ENCODE measurements at regions not wholly inside any gene's neighbourhood (a gene's known extent, or its start where the extent isn't known, plus 50 kb on each side); places are given as distances from the start of the nearest gene placed in this dataset.

DNA sequence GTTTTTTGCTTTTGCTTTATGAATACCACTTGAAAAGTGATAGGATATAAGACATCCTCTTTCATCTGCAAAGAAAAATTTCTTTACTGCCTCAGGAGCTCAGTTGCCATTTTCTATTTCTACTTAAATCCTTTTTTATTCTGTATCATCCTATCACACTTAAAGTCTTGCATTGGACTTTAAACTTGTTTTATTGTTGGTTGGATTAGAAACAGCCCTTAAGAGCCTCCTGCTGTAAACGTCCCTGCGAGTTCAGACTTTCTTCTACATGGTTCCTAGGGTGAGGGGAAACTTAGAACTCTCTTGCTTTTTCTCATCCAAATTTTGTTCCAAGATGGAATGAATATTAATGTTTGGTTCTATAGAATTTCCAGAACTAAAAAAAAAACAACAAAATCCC is 234.3 kb downstream of the JRKL start:
- H3K4me2 ChIP-seq (ENCODE audit: low read depth, low read length) = no peak overlapping the region
- dilution Hi-C loops (cut with HindIII; ENCODE audit: low sequenced_read_pairs, unreplicated experiment) = no loop called here

More for the DNA sequence above, 234.3 kb downstream of the JRKL start:
- Histone ChIP-seq H3K9ac (ENCODE audit: low read depth, low read length) (no peak overlapping the region), H4K20me1 (ENCODE audit: insufficient read depth, low read length) (no peaks in the 10 kb centered on the region), H3K4me3 (ENCODE audit: insufficient read depth, low read depth, low read length) (no peak overlapping the region), H2BK20ac (ENCODE audit: low read depth, low read length) (no peak overlapping the region), H2AK5ac (ENCODE audit: low read depth, low read length) (no peak overlapping the region), H3K4ac (ENCODE audit: low read depth, low read length) (no peak overlapping the region), H3K18ac (ENCODE audit: low read depth, low read length) (no peak overlapping the region), H2AFZ (replicated peaks; ENCODE audit: low read length, poor library complexity) (no peak overlapping the region), H3K23ac (ENCODE audit: low read depth, low read length) (no peak overlapping the region), H3K79me1 (ENCODE audit: low read depth in 1 of 2, low read length in 2 of 2) (no peaks in the 10 kb centered on the region), H3K9me1 (ENCODE audit: insufficient read depth, low read length) (no peaks in the 10 kb centered on the region), H3K27me3 (ENCODE audit: control insufficient read depth, insufficient read depth, low read length) (no peaks in the 10 kb centered on the region), H3K14ac (replicated peaks; ENCODE audit: low read depth, low read length) (no peak overlapping the region), H3K27ac (ENCODE audit: insufficient read depth, low read length) (no peak overlapping the region), H3K9me3 (ENCODE audit: control insufficient read depth, insufficient read depth, low read length) (no peaks in the 10 kb centered on the region), H3K4me1 (ENCODE audit: control insufficient read depth, insufficient read depth, low read length) (no peaks in the 10 kb centered on the region), H2BK120ac (ENCODE audit: low read depth, low read length) (no peak overlapping the region), H4K8ac (ENCODE audit: low read depth in 2 of 2, low read length in 2 of 2) (no peak overlapping the region), H2AK9ac (replicated peaks; ENCODE audit: low read depth, low read length, poor library complexity) (no peak overlapping the region), H4K5ac (ENCODE audit: low read depth, low read length) (no peak overlapping the region), H3K56ac (ENCODE audit: extremely low read depth, insufficient read depth, low read length) (no peak overlapping the region), H3K36me3 (ENCODE audit: control insufficient read depth, insufficient read depth, low read length) (no peaks in the 10 kb centered on the region), H2BK5ac (ENCODE audit: low read depth, low read length, poor library complexity, severe bottlenecking) (no peak overlapping the region), H2BK15ac (ENCODE audit: low read depth, low read length) (no peak overlapping the region), H4K91ac (ENCODE audit: insufficient read depth, low read depth, low read length) (no peak overlapping the region)
- intact Hi-C loops (cut with micrococcal nuclease) = no loop called here
- ATAC-seq (ENCODE audit: low read depth) = no peak
- POLR2A ChIA-PET (ENCODE audit: unreplicated experiment) = no interaction called here
- in situ Hi-C loops (cut with MboI; ENCODE audit: low sequenced_read_pairs) = no loop called here
- TF ChIP-seq BHLHE40 (IDR thresholded peaks at IDR 0.05; ENCODE audit: low read depth, low read length) (no peak), RCOR1 (IDR thresholded peaks at IDR 0.05; ENCODE audit: insufficient replicate concordance, low read length) (no peak), POLR2A (IDR thresholded peaks at IDR 0.05; ENCODE audit: low read depth, low read length) (no peak), RFX5 (IDR thresholded peaks at IDR 0.05; ENCODE audit: low read depth, low read length) (no peak), FOS (IDR thresholded peaks at IDR 0.05; ENCODE audit: low read depth, low read length) (no peak), NFE2L2 (IDR thresholded peaks at IDR 0.05; ENCODE audit: low read depth, low read length) (no peak), RAD21 (IDR thresholded peaks at IDR 0.05; ENCODE audit: low read length) (no peak), MAFK (IDR thresholded peaks at IDR 0.05; ENCODE audit: low read depth, low read length) (no peak), CHD1 (IDR thresholded peaks at IDR 0.05; ENCODE audit: low read depth, low read length) (no peak), MAZ (IDR thresholded peaks at IDR 0.05; ENCODE audit: borderline replicate concordance, low read depth, low read length) (no peak), SMC3 (IDR thresholded peaks at IDR 0.05; ENCODE audit: low read depth, low read length) (no peak), MXI1 (IDR thresholded peaks at IDR 0.05; ENCODE audit: borderline replicate concordance, low read depth, low read length) (no peak), CEBPB (IDR thresholded peaks at IDR 0.05; ENCODE audit: low read depth, low read length) (no peak)
- TF ChIP-seq, protein P1, sequence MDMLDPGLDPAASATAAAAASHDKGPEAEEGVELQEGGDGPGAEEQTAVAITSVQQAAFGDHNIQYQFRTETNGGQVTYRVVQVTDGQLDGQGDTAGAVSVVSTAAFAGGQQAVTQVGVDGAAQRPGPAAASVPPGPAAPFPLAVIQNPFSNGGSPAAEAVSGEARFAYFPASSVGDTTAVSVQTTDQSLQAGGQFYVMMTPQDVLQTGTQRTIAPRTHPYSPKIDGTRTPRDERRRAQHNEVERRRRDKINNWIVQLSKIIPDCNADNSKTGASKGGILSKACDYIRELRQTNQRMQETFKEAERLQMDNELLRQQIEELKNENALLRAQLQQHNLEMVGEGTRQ (IDR thresholded peaks at IDR 0.05; ENCODE audit: low read depth, low read length) = no peak
- TF ChIP-seq, protein P2, sequence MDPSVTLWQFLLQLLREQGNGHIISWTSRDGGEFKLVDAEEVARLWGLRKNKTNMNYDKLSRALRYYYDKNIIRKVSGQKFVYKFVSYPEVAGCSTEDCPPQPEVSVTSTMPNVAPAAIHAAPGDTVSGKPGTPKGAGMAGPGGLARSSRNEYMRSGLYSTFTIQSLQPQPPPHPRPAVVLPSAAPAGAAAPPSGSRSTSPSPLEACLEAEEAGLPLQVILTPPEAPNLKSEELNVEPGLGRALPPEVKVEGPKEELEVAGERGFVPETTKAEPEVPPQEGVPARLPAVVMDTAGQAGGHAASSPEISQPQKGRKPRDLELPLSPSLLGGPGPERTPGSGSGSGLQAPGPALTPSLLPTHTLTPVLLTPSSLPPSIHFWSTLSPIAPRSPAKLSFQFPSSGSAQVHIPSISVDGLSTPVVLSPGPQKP (IDR thresholded peaks at IDR 0.05; ENCODE audit: borderline replicate concordance, low read depth, low read length) = no peak
- TF ChIP-seq, protein P3, sequence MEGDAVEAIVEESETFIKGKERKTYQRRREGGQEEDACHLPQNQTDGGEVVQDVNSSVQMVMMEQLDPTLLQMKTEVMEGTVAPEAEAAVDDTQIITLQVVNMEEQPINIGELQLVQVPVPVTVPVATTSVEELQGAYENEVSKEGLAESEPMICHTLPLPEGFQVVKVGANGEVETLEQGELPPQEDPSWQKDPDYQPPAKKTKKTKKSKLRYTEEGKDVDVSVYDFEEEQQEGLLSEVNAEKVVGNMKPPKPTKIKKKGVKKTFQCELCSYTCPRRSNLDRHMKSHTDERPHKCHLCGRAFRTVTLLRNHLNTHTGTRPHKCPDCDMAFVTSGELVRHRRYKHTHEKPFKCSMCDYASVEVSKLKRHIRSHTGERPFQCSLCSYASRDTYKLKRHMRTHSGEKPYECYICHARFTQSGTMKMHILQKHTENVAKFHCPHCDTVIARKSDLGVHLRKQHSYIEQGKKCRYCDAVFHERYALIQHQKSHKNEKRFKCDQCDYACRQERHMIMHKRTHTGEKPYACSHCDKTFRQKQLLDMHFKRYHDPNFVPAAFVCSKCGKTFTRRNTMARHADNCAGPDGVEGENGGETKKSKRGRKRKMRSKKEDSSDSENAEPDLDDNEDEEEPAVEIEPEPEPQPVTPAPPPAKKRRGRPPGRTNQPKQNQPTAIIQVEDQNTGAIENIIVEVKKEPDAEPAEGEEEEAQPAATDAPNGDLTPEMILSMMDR (conservative IDR thresholded peaks at IDR 0.05; ENCODE audit: low read depth, low read length) = no peak
- DNase-seq = no peak
- no CpG with 5 or more reads among the region's 2 CpGs for WGBS, 2 experiments (ENCODE audit: extremely low coverage in 2 of 2, insufficient read length in 1 of 2)
- CTCF ChIA-PET = interaction anchor here (0.6 kb wide), 1 partner anchor 16 kb away, joined by 3 read pairs; no protein-coding TSS in a partner anchor
- BruUV-seq (replicated peaks) = no TSS peak

Data from IMR-90 (cell line).